H9 (cell line): ENCODE measurements at regions not wholly inside any gene's neighbourhood (a gene's known extent, or its start where the extent isn't known, plus 50 kb on each side); places are given as distances from the start of the nearest gene placed in this dataset.

Experiments used
- DNase-seq: peaks from one replicate; pipeline ENCODE4 v3.0.0-alpha.2; 2017
- H2AFZ ChIP-seq: one replicate; pipeline ENCODE4 v1.6.1; 2013; ENCODE audit warnings: mild to moderate bottlenecking, low read length, control low read depth, moderate library complexity
- H2AK5ac ChIP-seq: 2 replicates; pipeline ENCODE4 v1.6.1; 2013; ENCODE audit warnings: low read length, control low read depth, mixed read lengths; ENCODE audit not compliant: insufficient read length
- H2BK120ac ChIP-seq: one replicate; pipeline ENCODE4 v1.6.1; 2013; ENCODE audit warnings: low read depth, mild to moderate bottlenecking, low read length, control low read depth, inconsistent platforms; ENCODE audit not compliant: poor library complexity, severe bottlenecking
- H2BK12ac ChIP-seq: 2 replicates; pipeline ENCODE4 v1.6.1; 2013; ENCODE audit warnings: low read length, control low read depth, mixed read lengths, low read depth; ENCODE audit not compliant: insufficient read length
- H2BK15ac ChIP-seq: 2 replicates; pipeline ENCODE4 v1.6.1; 2013; ENCODE audit warnings: low read depth, low read length, control low read depth
- H2BK20ac ChIP-seq: one replicate; pipeline ENCODE4 v1.6.1; 2013; ENCODE audit warnings: low read depth, mild to moderate bottlenecking, low read length, control low read depth, inconsistent platforms; ENCODE audit not compliant: poor library complexity, severe bottlenecking
- H2BK5ac ChIP-seq: 2 replicates; pipeline ENCODE4 v1.6.1; 2013; ENCODE audit warnings: low read length, control low read depth, mixed read lengths; ENCODE audit not compliant: insufficient read length
- H3K14ac ChIP-seq: 2 replicates; pipeline ENCODE4 v1.6.1; 2013; ENCODE audit warnings: low read length, control low read depth; ENCODE audit not compliant: insufficient read depth
- H3K18ac ChIP-seq: 2 replicates; pipeline ENCODE4 v1.6.1; 2013; ENCODE audit warnings: low read depth, mild to moderate bottlenecking, mixed read lengths, low read length, control low read depth; ENCODE audit not compliant: insufficient read length
- H3K23ac ChIP-seq: 2 replicates; pipeline ENCODE4 v1.6.1; 2013; ENCODE audit warnings: low read length, control low read depth, mixed read lengths, low read depth; ENCODE audit not compliant: insufficient read length
- H3K23me2 ChIP-seq: 2 replicates; pipeline ENCODE4 v1.6.1; 2013; ENCODE audit warnings: low read depth, mild to moderate bottlenecking, mixed read lengths, low read length, control low read depth; ENCODE audit not compliant: insufficient read length, poor library complexity, severe bottlenecking
- H3K27ac ChIP-seq: 2 replicates; pipeline ENCODE4 v1.5.1; 2013; ENCODE audit warnings: low read length, control low read depth, mixed read lengths, low read depth; ENCODE audit not compliant: insufficient read length
- H3K27me3 ChIP-seq: 2 replicates; pipeline ENCODE4 v1.6.1; 2013; ENCODE audit warnings: low read length, control low read depth, inconsistent platforms; ENCODE audit not compliant: insufficient read depth
- H3K4ac ChIP-seq: 2 replicates; pipeline ENCODE4 v1.6.1; 2013; ENCODE audit warnings: low read depth, mild to moderate bottlenecking, control low read depth, inconsistent platforms, low read length, moderate library complexity
- H3K4me1 ChIP-seq: 2 replicates; pipeline ENCODE4 v1.6.1; 2013; ENCODE audit warnings: low read length, control low read depth, inconsistent platforms; ENCODE audit not compliant: insufficient read depth
- H3K4me2 ChIP-seq: 2 replicates; pipeline ENCODE4 v1.6.1; 2013; ENCODE audit warnings: low read length, control low read depth, mixed read lengths; ENCODE audit not compliant: insufficient read length, insufficient read depth
- H3K56ac ChIP-seq: 2 replicates; pipeline ENCODE4 v1.6.1; 2013; ENCODE audit warnings: low read depth, mild to moderate bottlenecking, mixed read lengths, low read length, control low read depth; ENCODE audit not compliant: insufficient read length
- H3K79me1 ChIP-seq: 2 replicates; pipeline ENCODE4 v1.6.1; 2013; ENCODE audit warnings: low read depth, mild to moderate bottlenecking, moderate library complexity, low read length, control low read depth, inconsistent platforms; ENCODE audit not compliant: insufficient read depth, poor library complexity, severe bottlenecking
- H3K79me2 ChIP-seq: 2 replicates; pipeline ENCODE4 v1.6.1; 2013; ENCODE audit warnings: low read length, control low read depth, inconsistent platforms; ENCODE audit not compliant: insufficient read depth
- H3K9ac ChIP-seq: 2 replicates; pipeline ENCODE4 v1.6.1; 2013; ENCODE audit warnings: low read length, control low read depth, mixed read lengths; ENCODE audit not compliant: insufficient read length; ENCODE audit errors: extremely low read depth
- H3K9me3 ChIP-seq: one replicate; pipeline ENCODE4 v1.6.1; 2013; ENCODE audit warnings: low read depth, low read length, inconsistent platforms; ENCODE audit not compliant: control insufficient read depth
- H3T11ph ChIP-seq: one replicate; pipeline ENCODE4 v1.6.1; 2013; ENCODE audit warnings: mild to moderate bottlenecking, low read length, control low read depth, inconsistent platforms
- H4K20me1 ChIP-seq: one replicate; pipeline ENCODE4 v1.6.1; 2013; ENCODE audit not compliant: control insufficient read depth, insufficient read length, insufficient read depth
- H4K5ac ChIP-seq: 2 replicates; pipeline ENCODE4 v1.6.1; 2013; ENCODE audit warnings: low read depth, mild to moderate bottlenecking, mixed read lengths, low read length, control low read depth; ENCODE audit not compliant: insufficient read length
- H4K8ac ChIP-seq: replicated peaks from 2 replicates; pipeline ENCODE4 v1.6.1; 2013; ENCODE audit warnings: low read length, control low read depth, mixed read lengths, low read depth; ENCODE audit not compliant: insufficient read length
- H4K91ac ChIP-seq: 2 replicates; pipeline ENCODE4 v1.6.1; 2013; ENCODE audit warnings: low read depth, mild to moderate bottlenecking, moderate library complexity, mixed read lengths, low read length, control low read depth; ENCODE audit not compliant: insufficient read length
- H3K27ac Mint-ChIP-seq, 3 experiments: 2 replicates in 2 of 3; 3 replicates in 1 of 3; pipeline ENCODE4 v1.8.0; 2020 to 2021; ENCODE audit warnings: mixed read lengths in 3 of 3, mild to moderate bottlenecking in 1 of 3, moderate library complexity in 1 of 3
- H3K27me3 Mint-ChIP-seq: 2 replicates; pipeline ENCODE4 v1.8.0; 2021; ENCODE audit warnings: low read depth, mild to moderate bottlenecking, moderate library complexity, mixed read lengths
- H3K36me3 Mint-ChIP-seq, 3 experiments: 2 replicates in 2 of 3; 3 replicates in 1 of 3; pipeline ENCODE4 v1.8.0; 2020 to 2021; ENCODE audit warnings: low read depth in 3 of 3, mixed read lengths in 3 of 3; ENCODE audit not compliant: insufficient read depth in 1 of 3
- H3K4me1 Mint-ChIP-seq, 2 experiments: 2 replicates each; pipeline ENCODE4 v1.8.0; 2020; ENCODE audit warnings: mixed read lengths in 2 of 2
- H3K4me3 Mint-ChIP-seq, 2 experiments: 2 replicates in 1 of 2; 3 replicates in 1 of 2; pipeline ENCODE4 v1.8.0; 2020 to 2021; ENCODE audit warnings: mild to moderate bottlenecking in 2 of 2, mixed read lengths in 2 of 2, moderate library complexity in 1 of 2
- H3K9me3 Mint-ChIP-seq, 2 experiments: 2 replicates in 1 of 2; 3 replicates in 1 of 2; pipeline ENCODE4 v1.8.0; 2020; ENCODE audit warnings: mild to moderate bottlenecking in 2 of 2, mixed read lengths in 2 of 2, moderate library complexity in 1 of 2
- CTCF ChIP-seq: fragments of 200-600 bp; sonication (generic); conservative IDR thresholded peaks from 3 replicates; pipeline ENCODE4 v1.8.0; 2021; ENCODE audit warnings: antibody characterized with exemption, mild to moderate bottlenecking
- WGBS: extraction: QIAGEN DNeasy Blood & Tissue Kit; methylation state at CpG from one replicate; pipeline ENCODE4 v1.1.7; 2013; ENCODE audit warnings: missing lambda C conversion rate, low lambda C conversion rate, mixed read lengths; ENCODE audit not compliant: insufficient read length; ENCODE audit errors: extremely low coverage; 5-methylcytosine and 5-hydroxymethylcytosine counted together

GRCh38 chrX:20435913-20436312 lies 169.2 kb upstream of the RPS6KA3 start:
- Histone ChIP-seq H3K4me1 (no peaks in the 10 kb centered on the region), H3K9me3 (peaks cover 68% of the 10 kb centered on the region), H2BK120ac (no peak overlapping the region), H3K4me2 (no peak overlapping the region), H2BK5ac (no peak overlapping the region), H3T11ph (no peak overlapping the region), H3K27ac (no peak overlapping the region), H4K8ac (no peak overlapping the region), H3K79me2 (no peaks in the 10 kb centered on the region), H3K4ac (no peak overlapping the region), H3K14ac (no peak overlapping the region), H2BK15ac (no peak overlapping the region), H2BK20ac (no peak overlapping the region), H3K9ac (no peak overlapping the region), H4K91ac (no peak overlapping the region), H3K23me2 (no peaks in the 10 kb centered on the region), H3K79me1 (no peaks in the 10 kb centered on the region), H4K5ac (no peak overlapping the region), H2AK5ac (no peak overlapping the region), H4K20me1 (no peaks in the 10 kb centered on the region), H3K18ac (no peak overlapping the region), H3K56ac (no peak overlapping the region), H3K23ac (no peak overlapping the region), H2BK12ac (no peak overlapping the region), H3K27me3 (no peaks in the 10 kb centered on the region), H2AFZ (no peak overlapping the region)
- TF ChIP-seq CTCF, result no peak
- H3K4me1 Mint-ChIP-seq, result no peaks in the 10 kb centered on the region
- no CpG with 5 or more reads among the region's 1 CpG for WGBS
- H3K9me3 Mint-ChIP-seq, result peaks cover 46 to 59% of the 10 kb centered on the region in 2 experiments
- H3K27ac Mint-ChIP-seq, result no peak overlapping the region
- peaks cover 3% of the 10 kb centered on the region for H3K27me3 Mint-ChIP-seq
- DNase-seq, result no peak
- no peaks in the 10 kb centered on the region for H3K36me3 Mint-ChIP-seq
- H3K4me3 Mint-ChIP-seq, result no peak overlapping the region
